ENCODE measurements at regions not wholly inside any gene's neighbourhood (a gene's known extent, or its start where the extent isn't known, plus 50 kb on each side); places are given as distances from the start of the nearest gene placed in this dataset.

- no peak for DNase-seq (ENCODE audit: low read depth in 1 of 2, low spot score in 1 of 2)
- no peak for TF ChIP-seq REST (IDR thresholded peaks at IDR 0.05; ENCODE audit: insufficient replicate concordance, low read depth)
- TF ChIP-seq GABPA (IDR thresholded peaks at IDR 0.05; ENCODE audit: low read depth) = no peak
- no peak for TF ChIP-seq SPI1 (IDR thresholded peaks at IDR 0.05; ENCODE audit: borderline replicate concordance, low read depth)
- Histone ChIP-seq H3K4me3 (replicated peaks; ENCODE audit: insufficient read depth, low read length) (no peak overlapping the region), H3K27me3 (ENCODE audit: insufficient read depth, poor library complexity, severe bottlenecking) (no peaks in the 10 kb centered on the region), H3K27ac (replicated peaks) (no peak overlapping the region)
Measured at GRCh38 chr10:4770801-4771553, 55.0 kb upstream of the AKR1E2 start.

GRCh38 chr10:4768416-4768815 lies 57.6 kb upstream of the AKR1E2 start:
- Histone ChIP-seq H3K4me3 (replicated peaks; ENCODE audit: insufficient read depth, low read length) (no peak overlapping the region), H3K27ac (replicated peaks) (no peak overlapping the region), H3K27me3 (ENCODE audit: insufficient read depth, poor library complexity, severe bottlenecking) (no peaks in the 10 kb centered on the region)
- DNase-seq (ENCODE audit: low read depth in 1 of 2, low spot score in 1 of 2) = no peak
- no peak for TF ChIP-seq CTCF (IDR thresholded peaks at IDR 0.05; ENCODE audit: insufficient read depth, low read length)
- no peak for TF ChIP-seq REST (IDR thresholded peaks at IDR 0.05; ENCODE audit: insufficient replicate concordance, low read depth)
- TF ChIP-seq GABPA (IDR thresholded peaks at IDR 0.05; ENCODE audit: low read depth) = no peak
- no peak for TF ChIP-seq POLR2AphosphoS5 (IDR thresholded peaks at IDR 0.05; ENCODE audit: low read depth)
- no peak for TF ChIP-seq SPI1 (IDR thresholded peaks at IDR 0.05; ENCODE audit: borderline replicate concordance, low read depth)

- DNase-seq (ENCODE audit: low read depth in 1 of 2, low spot score in 1 of 2) = no peak
- Histone ChIP-seq H3K27ac (replicated peaks) (no peak overlapping the region), H3K27me3 (ENCODE audit: insufficient read depth, poor library complexity, severe bottlenecking) (no peaks in the 10 kb centered on the region), H3K4me3 (replicated peaks; ENCODE audit: insufficient read depth, low read length) (no peak overlapping the region)
- TF ChIP-seq SPI1 (IDR thresholded peaks at IDR 0.05; ENCODE audit: borderline replicate concordance, low read depth) (no peak), POLR2AphosphoS5 (IDR thresholded peaks at IDR 0.05; ENCODE audit: low read depth) (no peak), CTCF (IDR thresholded peaks at IDR 0.05; ENCODE audit: insufficient read depth, low read length) (no peak), REST (IDR thresholded peaks at IDR 0.05; ENCODE audit: insufficient replicate concordance, low read depth) (no peak), GABPA (IDR thresholded peaks at IDR 0.05; ENCODE audit: low read depth) (no peak)
Measured at GRCh38 chr10:4767033-4767814, 58.8 kb upstream of the AKR1E2 start.
